ENCODE measurements at regions not wholly inside any gene's neighbourhood (a gene's known extent, or its start where the extent isn't known, plus 50 kb on each side); places are given as distances from the start of the nearest gene placed in this dataset.

DNA sequence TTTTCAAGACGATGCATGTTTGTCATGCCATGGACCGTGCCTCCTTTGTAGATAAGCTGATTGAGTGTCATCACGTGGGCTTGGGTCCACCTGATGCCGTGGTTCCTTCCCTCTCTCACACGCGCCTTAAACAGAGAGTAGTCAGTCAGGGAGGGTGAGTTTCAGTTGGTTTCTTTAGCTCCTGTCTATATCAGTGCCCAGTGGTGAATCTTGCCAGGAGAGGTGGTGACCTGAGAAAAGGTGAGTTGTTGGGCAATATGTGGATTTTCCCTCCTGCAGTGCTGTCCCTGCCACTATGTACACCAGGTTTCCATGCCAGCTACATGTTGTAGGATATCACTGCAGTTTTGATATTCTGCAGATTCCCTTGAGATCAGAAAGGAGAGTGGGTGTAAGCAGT, 129.7 kb downstream of the LAT start:
- TF ChIP-seq CEBPB (IDR thresholded peaks at IDR 0.05; ENCODE audit: borderline replicate concordance in 1 of 2, low read depth in 2 of 2, low read length in 2 of 2) (no peak), RBBP5 (conservative IDR thresholded peaks at IDR 0.05) (no peak), CHD2 (IDR thresholded peaks at IDR 0.05; ENCODE audit: borderline replicate concordance, low read depth, low read length) (no peak), FOS (IDR thresholded peaks at IDR 0.05; ENCODE audit: borderline replicate concordance, extremely low read depth, insufficient read length) (no peak), POLR2A (IDR thresholded peaks at IDR 0.05; ENCODE audit: low read depth, low read length) (no peak), BCL11A (IDR thresholded peaks at IDR 0.05; ENCODE audit: low read depth, low read length) (no peak), CREM (IDR thresholded peaks at IDR 0.05; ENCODE audit: low read depth) (no peak), KDM1A (IDR thresholded peaks at IDR 0.05; ENCODE audit: borderline replicate concordance) (no peak), HCFC1 (IDR thresholded peaks at IDR 0.05; ENCODE audit: low read length) (no peak), MEF2B (IDR thresholded peaks at IDR 0.05; ENCODE audit: partially characterized antibody, poor library complexity, severe bottlenecking) (no peak), GABPA (IDR thresholded peaks at IDR 0.05; ENCODE audit: low read depth) (no peak), TAF1 (IDR thresholded peaks at IDR 0.05; ENCODE audit: borderline replicate concordance, low read depth, low read length) (no peak)
- TF ChIP-seq, protein P1, sequence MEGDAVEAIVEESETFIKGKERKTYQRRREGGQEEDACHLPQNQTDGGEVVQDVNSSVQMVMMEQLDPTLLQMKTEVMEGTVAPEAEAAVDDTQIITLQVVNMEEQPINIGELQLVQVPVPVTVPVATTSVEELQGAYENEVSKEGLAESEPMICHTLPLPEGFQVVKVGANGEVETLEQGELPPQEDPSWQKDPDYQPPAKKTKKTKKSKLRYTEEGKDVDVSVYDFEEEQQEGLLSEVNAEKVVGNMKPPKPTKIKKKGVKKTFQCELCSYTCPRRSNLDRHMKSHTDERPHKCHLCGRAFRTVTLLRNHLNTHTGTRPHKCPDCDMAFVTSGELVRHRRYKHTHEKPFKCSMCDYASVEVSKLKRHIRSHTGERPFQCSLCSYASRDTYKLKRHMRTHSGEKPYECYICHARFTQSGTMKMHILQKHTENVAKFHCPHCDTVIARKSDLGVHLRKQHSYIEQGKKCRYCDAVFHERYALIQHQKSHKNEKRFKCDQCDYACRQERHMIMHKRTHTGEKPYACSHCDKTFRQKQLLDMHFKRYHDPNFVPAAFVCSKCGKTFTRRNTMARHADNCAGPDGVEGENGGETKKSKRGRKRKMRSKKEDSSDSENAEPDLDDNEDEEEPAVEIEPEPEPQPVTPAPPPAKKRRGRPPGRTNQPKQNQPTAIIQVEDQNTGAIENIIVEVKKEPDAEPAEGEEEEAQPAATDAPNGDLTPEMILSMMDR (IDR thresholded peaks at IDR 0.05 in 2 of 3, conservative IDR thresholded peaks at IDR 0.05 in 1 of 3; ENCODE audit: control insufficient read depth in 2 of 3, extremely low read depth in 1 of 3, insufficient read depth in 1 of 3, low read depth in 3 of 3, low read length in 3 of 3): no peak

All from GM12878 (cell line).